Lower leg skin (tissue), 4 donors: ENCODE measurements at regions not wholly inside any gene's neighbourhood (a gene's known extent, or its start where the extent isn't known, plus 50 kb on each side); places are given as distances from the start of the nearest gene placed in this dataset.
"Not testable (repeated sequence)": the region's sequence is repeated elsewhere in the genome, so short reads cannot be mapped to it uniquely, and the experiment has no call there.

Source experiments
- DNase-seq, 2 donors: peaks; one replicate each; pipeline ENCODE4 v3.0.0-alpha.2; 2019; ENCODE audit warnings: low spot score in 2 of 2
- H3K4me3 ChIP-seq: fragments of 200-600 bp; sonication (generic); 2 replicates; pipeline ENCODE4 v1.5.1; 2017; ENCODE audit warnings: mild to moderate bottlenecking, low read depth; ENCODE audit not compliant: poor library complexity, severe bottlenecking
- POLR2A ChIP-seq, 2 donors: fragments of 450-650 bp; IDR thresholded peaks; one replicate each; pipeline ENCODE4 v1.6.1; 2016 to 2017; ENCODE audit warnings: antibody characterized with exemption in 2 of 2, mild to moderate bottlenecking in 1 of 2, moderate library complexity in 1 of 2
- WGBS, 2 donors: methylation state at CpG; one replicate each; pipeline ENCODE4 v1.1.5; 2018; 5-methylcytosine and 5-hydroxymethylcytosine counted together
- intact Hi-C: fragments of 100-400 bp; cut with DNase I; formaldehyde crosslinking; loops from one replicate; pipeline ENCODE4 v1.15.0; 2023; ENCODE audit warnings: low total_unique reads
- TF ChIP-seq, protein P1 (sequence below), 3 donors: fragments of 450-650 bp; IDR thresholded peaks; one replicate each; pipeline ENCODE4 v1.5.1; 2016; ENCODE audit warnings: antibody characterized with exemption in 3 of 3, mild to moderate bottlenecking in 3 of 3, moderate library complexity in 2 of 3

DNA sequence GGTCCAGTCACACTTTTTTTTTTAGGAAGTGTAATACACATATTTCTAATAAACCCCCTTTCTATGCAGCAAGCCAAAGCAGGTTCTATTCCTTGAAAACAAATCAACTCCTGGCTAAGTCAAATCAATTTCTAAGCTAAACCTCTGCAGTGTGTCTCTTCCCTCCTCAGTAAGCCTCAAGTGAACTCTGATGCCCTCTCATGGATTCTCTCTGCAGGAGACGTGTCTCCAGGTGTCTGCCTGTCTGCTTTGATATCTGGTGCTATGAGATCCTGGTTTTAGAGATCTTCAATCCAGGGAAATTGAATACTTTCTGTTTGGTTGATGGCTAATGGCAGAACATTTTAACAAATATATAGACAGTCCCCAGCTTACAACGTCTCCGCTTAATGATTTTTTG is 791.7 kb downstream of the AACS start:
- intact Hi-C loops: no loop called here
- WGBS, 2 donors: 58 to 66% methylated on average over 3 of the region's 3 CpGs
- DNase-seq: no peak
- TF ChIP-seq, protein P1, sequence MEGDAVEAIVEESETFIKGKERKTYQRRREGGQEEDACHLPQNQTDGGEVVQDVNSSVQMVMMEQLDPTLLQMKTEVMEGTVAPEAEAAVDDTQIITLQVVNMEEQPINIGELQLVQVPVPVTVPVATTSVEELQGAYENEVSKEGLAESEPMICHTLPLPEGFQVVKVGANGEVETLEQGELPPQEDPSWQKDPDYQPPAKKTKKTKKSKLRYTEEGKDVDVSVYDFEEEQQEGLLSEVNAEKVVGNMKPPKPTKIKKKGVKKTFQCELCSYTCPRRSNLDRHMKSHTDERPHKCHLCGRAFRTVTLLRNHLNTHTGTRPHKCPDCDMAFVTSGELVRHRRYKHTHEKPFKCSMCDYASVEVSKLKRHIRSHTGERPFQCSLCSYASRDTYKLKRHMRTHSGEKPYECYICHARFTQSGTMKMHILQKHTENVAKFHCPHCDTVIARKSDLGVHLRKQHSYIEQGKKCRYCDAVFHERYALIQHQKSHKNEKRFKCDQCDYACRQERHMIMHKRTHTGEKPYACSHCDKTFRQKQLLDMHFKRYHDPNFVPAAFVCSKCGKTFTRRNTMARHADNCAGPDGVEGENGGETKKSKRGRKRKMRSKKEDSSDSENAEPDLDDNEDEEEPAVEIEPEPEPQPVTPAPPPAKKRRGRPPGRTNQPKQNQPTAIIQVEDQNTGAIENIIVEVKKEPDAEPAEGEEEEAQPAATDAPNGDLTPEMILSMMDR (IDR thresholded peaks at IDR 0.05): no peak
- TF ChIP-seq POLR2A (IDR thresholded peaks at IDR 0.05): no peak
- no peak overlapping the region for H3K4me3 ChIP-seq

DNA sequence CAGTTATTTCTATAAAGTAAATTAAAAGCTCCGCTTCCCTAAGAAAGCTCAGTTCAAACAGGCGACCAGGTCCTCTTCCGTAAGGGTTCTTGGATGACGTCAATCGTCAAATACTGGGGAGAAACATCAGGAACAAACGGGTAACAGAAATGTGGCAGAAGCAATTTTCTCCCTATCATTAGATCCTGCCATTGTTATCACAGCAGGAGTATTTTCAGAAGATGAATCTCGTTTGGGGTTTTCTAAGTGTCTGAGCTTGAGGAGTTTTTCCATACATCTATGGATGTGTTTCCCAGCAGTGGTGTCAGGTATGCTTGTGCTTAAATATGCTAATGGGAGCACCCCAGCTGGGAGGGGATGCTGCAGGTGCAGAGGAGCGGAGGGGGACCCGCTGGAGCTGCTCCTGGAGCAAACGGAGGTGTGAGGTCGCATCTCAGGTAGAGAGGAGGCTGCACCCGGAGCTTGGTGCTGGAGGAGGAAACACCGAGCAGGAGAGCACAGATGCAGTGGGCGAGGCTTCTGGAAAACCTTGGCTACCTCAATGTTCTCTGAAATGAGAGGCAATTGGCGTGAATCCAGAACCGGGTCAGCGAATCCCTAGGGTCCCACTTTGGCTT is 795.5 kb downstream of the AACS start:
- no peak for DNase-seq
- no peak overlapping the region for H3K4me3 ChIP-seq
- TF ChIP-seq POLR2A (IDR thresholded peaks at IDR 0.05): no peak
- TF ChIP-seq, protein P1 (IDR thresholded peaks at IDR 0.05): no peak
- intact Hi-C loops: no loop called here
- 84% methylated on average over 17 of the region's 17 CpGs for WGBS, 2 donors

DNA sequence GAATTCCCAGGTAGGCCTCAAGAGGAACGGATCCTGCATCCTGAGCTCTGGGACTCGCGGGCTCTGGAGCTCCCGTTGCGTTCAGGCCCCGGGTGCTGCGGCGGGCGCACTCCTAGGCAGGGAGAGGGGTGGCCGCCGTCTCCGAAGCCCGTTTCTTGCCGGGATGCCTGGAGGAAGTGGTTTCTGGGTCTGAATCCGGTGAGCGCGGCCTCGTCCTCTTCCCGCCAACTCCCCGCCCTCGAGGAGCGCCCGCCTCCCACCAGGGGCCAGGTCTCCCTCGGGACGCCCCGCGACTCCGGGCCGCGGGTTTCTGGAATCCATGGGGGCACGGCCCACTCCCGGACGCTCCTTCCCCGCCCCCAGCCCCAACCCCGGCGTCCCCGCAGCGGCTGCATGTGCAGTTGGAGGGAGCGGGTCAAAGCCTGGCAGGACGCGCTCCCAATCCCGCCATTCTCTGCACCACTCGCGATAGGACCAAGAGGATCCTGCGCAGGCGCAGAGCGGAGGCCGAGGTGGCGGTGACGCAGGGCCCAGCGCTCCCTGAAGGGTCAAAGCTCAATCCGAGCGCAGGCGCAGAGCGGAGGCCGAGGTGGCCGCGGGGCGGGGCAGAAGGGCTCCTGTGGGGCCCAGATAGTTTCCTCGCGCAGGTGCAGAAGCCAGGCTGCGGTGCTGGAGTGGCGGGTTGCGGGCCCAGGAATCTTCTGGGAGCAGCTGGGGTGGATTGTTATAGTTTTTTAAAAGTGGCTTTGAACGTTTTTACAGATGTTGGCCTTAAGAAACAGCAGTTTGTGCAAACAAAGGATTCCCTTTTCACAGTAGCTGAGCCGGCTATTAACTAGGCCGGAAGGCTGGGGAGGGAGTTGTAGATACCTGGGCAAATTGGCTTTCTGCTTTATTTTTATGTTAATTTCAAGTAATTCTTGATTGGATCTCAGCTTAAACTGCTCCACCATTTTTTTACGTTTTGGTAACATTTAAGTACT is 796.4 kb downstream of the AACS start:
- no peak overlapping the region for H3K4me3 ChIP-seq
- TF ChIP-seq, protein P1 (IDR thresholded peaks at IDR 0.05): no peak
- no peak for TF ChIP-seq POLR2A (IDR thresholded peaks at IDR 0.05)
- intact Hi-C loops: no loop called here
- DNase-seq: no peak
- WGBS, 2 donors: 34 to 51% methylated on average over 52 to 62 of the region's 68 CpGs

- 83 to 86% methylated on average over 6 of the region's 6 CpGs for WGBS, 2 donors
These were observed 800.0 kb downstream of the AACS start for GRCh38 chr12:125865236-125865635.

GRCh38 chr12:125871811-125872594 is 806.8 kb downstream of the AACS start:
- DNase-seq: no peak
- TF ChIP-seq, protein P1 (IDR thresholded peaks at IDR 0.05): no peak
- TF ChIP-seq POLR2A (IDR thresholded peaks at IDR 0.05): no peak
- H3K4me3 ChIP-seq: no peak overlapping the region
- WGBS, 2 donors: 90 to 94% methylated on average over 9 of the region's 9 CpGs
- intact Hi-C loops: no loop called here

More at GRCh38 chr12:125865236-125865635, 800.0 kb downstream of the AACS start:
- intact Hi-C loops, DNase-seq, H3K4me3 ChIP-seq: not testable (repeated sequence)

DNA sequence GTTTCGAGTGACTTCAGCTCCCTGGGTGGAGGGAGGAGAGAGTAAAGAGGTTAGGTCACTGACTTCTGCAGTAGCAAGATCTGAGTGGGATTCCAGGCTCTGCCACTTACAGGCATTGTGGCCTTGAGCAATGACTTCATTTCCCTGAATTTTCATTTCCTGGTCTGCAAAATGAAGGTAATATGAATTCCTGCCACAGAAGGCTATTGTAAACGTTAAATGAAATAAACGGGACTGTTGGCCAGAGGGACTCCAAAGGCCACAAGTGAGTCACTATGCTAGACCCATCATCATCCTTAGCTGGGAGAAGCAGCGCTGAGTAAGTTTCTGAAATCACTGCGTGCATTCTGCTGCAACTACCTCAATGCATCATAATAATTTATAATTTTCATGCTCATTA is 807.8 kb downstream of the AACS start:
- TF ChIP-seq, protein P1 (IDR thresholded peaks at IDR 0.05): no peak
- intact Hi-C loops: no loop called here
- WGBS, 2 donors: 64 to 85% methylated on average over 5 of the region's 5 CpGs
- DNase-seq: no peak
- H3K4me3 ChIP-seq: no peak overlapping the region
